SW 1271 (cell line): ENCODE measurements at regions not wholly inside any gene's neighbourhood (a gene's known extent, or its start where the extent isn't known, plus 50 kb on each side); places are given as distances from the start of the nearest gene placed in this dataset.
A peak's percentile ranks its signal among the peaks of the same experiment; 100 is the strongest.

Source experiments
- DNase-seq, 2 experiments: peaks; one replicate each; lab custom pipeline; 2025; lab: John Stamatoyannopoulos, UW

DNA sequence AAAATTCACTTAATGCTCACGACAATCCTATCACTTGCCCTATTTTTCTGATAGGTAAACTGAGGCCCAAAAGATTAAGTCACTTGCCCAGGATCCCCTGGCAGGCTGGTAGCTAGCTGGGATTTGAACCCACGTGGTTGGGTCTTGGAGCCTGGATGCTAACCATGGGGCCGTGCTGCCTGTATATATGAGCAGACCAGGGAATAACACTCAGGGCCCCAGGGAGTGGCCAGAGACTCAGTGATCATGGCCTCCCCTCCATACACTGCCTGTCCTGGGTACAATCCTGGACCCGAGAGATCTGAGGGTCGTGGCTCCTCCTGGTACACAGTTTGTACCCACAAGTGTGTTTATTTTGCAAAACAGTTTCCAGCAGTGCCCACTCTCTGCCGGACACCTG is 116.9 kb upstream of the PTPN1 start:
- DNase-seq = no peak

DNA sequence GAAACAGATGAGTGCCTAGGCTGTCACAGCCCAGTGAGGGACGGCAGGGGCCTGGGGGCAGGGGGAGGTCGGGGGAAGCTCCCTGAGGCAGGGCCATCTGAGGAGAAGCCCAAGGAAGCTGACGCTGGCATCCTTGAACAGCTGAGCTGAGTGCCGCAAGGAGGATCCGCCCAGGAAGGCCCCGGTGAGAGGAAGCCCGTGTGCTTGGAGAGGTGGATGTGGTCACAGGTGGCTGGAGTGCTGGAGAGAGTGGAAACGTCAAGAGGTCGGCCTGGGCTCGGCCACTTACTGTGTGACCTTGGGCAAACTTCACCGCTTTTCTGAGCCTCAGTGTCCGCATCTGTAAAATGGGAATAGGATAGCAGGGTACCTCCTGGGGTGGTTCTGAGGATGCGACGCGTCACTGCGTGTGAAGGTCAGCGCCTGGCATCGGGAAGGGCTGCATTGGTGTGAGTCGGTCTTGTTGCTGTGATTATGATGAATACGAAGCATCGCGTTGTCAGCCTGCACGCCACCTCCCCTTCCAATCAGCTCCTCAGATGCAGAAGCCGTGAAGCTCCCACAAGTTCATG is 116.1 kb upstream of the PTPN1 start:
- no peak for DNase-seq

DNA sequence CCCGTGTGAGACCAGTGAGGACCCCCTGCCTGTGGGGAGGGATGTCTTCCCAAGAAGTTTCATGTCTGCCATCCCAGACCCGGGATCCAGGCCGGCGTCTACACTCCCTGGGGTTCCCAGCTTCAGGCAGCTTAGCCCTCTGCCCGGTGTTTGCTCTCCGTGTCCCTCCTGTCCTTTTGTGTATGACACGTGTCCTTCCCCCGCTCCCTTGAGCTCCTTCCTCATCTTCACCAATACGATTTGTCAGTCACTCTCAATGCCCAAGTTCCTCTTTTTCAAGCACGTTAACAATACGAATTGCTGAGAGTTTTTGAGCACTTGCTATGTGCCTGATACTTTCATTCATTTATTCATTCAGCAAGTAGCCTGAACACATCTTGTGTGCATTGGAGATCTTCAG is 115.6 kb upstream of the PTPN1 start:
- DNase-seq = no peak

DNA sequence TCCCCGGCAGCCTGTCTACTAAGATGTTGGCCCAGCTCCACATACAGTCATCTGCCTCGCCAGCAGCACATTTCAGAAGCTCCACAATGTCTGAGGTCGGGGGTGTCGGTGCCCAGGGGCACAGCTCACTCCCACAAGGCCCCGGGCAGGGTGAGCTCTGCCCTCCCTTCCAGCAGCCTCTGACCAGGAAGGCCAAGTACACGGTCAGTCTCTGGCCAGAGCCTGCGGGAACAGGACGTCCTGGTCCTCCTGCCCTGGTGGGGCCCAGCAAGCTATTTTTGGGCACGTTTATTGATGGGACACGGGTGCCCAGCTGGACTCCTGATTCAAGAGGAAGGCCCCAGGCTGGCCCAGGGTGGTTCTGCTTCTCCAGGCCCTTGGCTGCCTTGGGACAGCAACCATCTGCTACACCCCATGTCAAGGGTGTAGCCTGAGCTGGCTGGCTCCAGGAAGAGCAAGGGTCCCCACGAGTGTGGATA is 114.9 kb upstream of the PTPN1 start:
- no peak for DNase-seq

GRCh38 chr20:50395914-50396488 is 114.2 kb upstream of the PTPN1 start:
- DNase-seq = no peak

DNA sequence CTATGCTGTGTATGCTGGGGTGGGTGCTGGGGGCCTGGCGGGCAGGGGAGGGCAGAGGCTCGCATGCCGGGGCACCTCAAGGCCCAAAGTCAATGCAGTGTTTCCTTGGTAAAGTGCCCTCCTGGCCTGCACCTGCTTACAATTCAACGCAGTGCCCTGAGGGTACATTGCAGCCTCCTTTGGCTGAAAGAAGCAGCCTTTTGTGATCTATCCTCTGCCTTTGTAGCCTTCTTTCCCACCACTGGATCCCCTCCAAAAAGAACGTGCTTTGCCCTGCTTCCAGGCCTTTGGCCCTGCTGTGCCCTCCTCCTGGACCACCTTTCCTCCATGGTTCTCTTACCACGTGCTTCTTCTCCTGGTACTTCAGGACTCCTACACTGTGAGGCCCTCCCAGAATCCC is 113.6 kb upstream of the PTPN1 start:
- DNase-seq = no peak

DNA sequence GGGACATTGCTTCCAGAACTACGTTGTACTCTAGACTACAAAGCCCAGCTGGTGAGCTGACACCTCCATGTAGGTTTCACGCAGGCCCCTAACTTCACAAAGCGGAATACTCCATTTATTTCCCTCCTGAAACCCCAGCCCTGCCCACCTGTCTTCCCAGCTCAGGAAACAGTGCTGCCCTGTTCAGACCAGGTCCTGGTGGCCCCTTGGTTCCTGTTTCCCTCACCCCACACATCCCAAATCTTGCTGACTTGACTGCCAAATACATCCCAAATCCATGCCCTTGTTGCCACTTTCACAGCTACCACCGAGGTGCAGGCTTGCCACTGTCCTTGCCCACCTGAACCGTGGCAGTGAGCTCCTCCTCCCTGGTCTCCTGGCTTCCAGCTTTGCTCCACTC is 113.1 kb upstream of the PTPN1 start:
- no peak for DNase-seq

DNA sequence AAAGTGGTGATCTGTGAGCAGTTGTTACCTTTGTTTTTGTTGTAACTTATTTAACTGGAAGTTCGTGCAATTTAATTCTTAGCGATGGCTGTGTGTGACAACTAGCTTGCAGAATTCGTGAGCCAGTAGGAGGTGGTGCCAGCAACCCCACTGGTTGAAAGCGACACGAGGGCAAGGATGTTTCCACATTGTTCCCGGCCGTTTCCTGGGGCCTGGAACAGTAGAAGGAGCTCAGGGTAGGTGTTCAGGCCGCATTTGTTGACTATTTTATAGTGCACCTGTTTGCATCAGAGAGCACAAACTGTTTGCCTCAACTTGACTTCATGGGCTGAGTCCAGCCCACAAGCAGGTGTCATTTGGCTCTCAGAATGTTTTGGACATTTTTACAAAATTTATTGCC is 112.1 kb upstream of the PTPN1 start:
- no peak for DNase-seq

DNA sequence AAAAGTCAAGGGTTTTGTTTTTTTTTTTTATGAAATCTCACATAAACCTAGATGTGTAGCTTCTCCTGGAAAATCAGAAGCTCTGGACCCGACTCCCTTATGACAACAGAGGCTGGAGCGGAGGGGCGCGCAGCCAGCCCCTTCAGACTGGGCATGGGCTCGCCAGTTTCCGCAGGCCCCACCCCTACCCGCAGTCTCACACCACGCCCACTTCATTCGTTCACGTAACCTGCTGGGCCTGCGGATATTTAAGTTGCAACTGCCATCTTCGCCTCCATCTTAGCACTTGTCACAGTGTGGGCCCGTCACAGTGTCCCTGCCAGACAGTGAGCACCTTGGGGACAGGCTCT is 111.7 kb upstream of the PTPN1 start:
- no peak for DNase-seq

DNA sequence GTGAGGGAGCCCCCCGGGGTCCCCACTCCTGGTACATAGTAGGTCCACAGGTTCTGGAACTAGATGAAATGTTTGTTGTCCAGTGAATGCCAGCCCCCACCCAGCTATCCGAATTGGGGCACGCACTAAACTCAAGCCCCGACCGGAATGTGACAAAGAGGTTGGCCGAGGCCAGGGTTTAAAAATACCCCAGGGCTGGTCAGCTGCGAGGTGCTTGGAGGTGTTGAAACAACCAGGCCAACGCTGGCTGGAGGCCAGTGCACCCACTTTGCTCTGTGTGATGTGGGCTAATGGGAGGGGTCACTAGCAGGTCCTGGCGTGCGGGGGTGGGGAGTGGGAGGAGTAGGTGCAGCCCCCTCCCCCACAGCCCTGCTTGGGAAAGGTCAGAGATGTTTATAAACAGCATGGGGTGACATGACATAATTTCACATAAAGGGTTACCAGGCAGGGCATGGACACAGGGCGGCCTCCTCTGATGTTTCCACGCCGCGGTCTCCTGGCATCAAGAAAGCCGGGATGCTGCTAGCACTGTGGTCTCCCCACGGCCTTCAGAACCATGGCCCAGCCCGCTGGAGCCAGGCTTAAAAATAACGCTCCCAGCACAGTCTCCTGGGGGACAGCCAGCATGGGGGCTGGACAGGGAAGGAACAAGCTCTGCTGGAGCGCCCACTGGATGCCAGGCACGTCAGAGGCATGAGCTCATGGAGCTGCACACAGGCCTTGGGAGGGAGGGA is 111.2 kb upstream of the PTPN1 start:
- no peak for DNase-seq

DNA sequence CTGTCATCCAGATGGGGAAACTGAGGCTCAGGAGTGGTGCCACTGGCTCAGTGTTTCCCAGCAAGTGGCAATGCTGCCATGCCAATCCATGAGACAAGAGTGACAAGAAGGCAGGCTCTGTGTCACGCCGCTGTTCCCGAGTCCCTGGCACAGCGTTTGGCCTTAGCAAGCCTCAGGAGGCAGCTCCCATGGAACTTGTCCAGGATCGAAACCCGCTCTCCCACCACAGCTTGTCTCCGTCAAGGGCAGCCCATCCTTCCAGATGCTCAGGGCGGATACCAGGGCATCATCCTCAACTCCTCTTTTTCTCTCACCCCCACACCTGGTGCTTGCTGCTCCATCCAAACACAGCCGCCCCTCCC is 110.6 kb upstream of the PTPN1 start:
- no peak for DNase-seq

- DNase-seq = peak in 1 of 2 experiments; percentile 17
Observed at GRCh38 chr20:50399917-50400704, 110.1 kb upstream of the PTPN1 start.

GRCh38 chr20:50400705-50401586 is 109.2 kb upstream of the PTPN1 start:
- no peak for DNase-seq

GRCh38 chr20:50401587-50402418 is 108.4 kb upstream of the PTPN1 start:
- DNase-seq = no peak

DNA sequence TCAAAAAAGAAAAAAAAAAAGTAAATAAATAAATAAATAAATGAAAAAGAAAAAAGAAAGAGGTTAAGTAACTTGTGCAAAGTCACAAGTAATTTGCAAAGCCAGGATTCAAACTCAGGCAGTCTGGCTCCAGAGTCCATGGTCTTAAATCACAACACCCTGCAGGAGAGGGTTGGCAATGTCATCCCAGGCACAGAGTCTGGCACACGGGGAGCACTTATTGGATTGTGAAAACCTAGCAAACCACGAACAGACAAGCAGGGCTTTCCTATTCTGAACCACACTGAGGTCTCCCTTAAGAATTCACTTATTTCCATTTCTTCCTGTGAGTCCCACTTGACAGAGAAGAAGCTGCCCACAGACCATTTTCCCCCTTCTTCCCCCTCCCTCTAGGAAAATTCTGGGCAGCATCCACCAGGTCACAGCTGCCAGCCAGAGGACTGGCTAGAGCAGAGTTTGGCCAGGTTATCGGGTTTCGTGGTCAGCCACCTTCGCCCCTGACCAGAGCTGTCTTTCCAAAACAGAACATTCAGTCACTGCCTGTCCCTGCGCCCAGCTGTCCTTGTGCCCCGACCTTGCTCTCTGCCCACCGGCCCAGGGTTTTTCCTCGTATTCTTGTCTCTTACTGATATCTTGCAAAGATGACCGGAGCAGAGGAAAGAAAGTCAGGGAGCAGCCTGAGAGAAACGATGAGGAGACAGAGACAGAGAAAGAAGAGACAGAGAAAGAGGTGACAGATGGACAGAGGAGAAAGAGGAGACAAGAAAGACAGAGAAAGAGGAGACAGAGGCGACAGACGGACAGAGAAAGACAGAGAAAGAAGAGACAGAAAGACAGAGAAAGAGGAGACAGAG is 106.4 kb upstream of the PTPN1 start:
- DNase-seq = no peak

GRCh38 chr20:50404419-50405234 is 105.6 kb upstream of the PTPN1 start:
- no peak for DNase-seq

DNA sequence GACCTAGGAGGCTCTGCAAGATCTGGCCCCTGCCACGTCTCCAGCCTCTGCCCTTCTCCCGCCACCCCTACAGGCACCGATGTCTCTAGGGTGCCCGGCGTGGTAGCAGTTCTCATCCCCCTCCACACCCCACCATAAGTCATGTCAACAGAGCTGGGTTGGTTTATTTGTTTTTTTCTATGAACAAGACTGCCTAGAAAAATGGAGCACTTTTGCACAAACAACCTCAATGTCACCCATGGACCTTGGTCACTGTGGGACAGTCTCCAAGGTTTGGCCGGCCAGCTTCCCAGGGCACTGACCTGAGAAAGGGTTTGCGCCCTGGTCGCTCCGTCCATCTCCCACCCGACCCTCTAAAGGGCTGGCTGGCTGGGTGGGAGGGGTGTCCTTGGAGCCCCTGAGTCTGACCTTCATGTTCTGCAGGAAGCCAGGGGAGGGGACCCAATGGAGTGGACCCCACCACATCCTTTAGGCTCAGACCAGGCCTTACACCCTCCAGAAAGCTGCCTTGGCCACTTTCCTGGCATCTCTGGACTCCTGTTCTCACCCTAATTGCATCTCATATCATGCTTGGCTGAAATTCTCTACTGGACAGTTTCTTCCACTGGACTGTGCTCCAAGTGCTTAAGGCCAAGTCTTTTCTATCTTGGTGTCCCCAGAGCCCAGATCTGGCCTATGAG is 104.8 kb upstream of the PTPN1 start:
- no peak for DNase-seq

- DNase-seq = no peak
Observed at GRCh38 chr20:50405915-50406609, 104.1 kb upstream of the PTPN1 start.
